OCI-LY1 (cell line): ENCODE measurements at regions not wholly inside any gene's neighbourhood (a gene's known extent, or its start where the extent isn't known, plus 50 kb on each side); places are given as distances from the start of the nearest gene placed in this dataset.

ENCODE experiments used
- CTCF ChIP-seq: fragments of 200-600 bp; sonication (generic), shearing (Covaris generic); IDR thresholded peaks from 2 replicates; pipeline ENCODE4 v1.5.1; 2017; ENCODE audit warnings: mild to moderate bottlenecking, antibody characterized with exemption, low read length, moderate library complexity, mixed read lengths
- EZH2 ChIP-seq: fragments of 200-600 bp; sonication (generic), shearing (Covaris generic); IDR thresholded peaks from 2 replicates; pipeline ENCODE4 v1.8.0; 2017; ENCODE audit warnings: borderline replicate concordance, mixed run types, mild to moderate bottlenecking, antibody characterized with exemption, low read length, moderate library complexity, mixed read lengths

DNA sequence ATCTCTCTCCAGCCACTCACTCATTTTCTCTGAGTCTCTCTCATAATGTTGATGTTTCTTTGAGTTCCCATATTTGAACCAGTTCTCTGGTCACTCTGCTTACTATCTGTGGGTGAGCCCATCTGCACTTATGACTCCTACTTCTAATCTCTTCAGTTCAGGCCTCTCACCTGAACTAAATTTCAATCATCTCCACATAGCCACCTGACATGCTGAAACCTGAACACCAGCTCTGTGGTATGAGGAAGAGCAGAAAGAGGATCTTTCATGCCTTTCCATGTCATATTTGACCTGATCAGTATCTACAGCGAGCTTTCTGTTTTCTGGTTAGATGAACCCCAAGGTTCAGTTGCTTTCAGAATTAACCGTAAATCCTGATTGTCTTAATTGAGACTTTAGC, 122.2 kb upstream of the ESX1 start:
- TF ChIP-seq EZH2 (no peak), CTCF (no peak)
